ENCODE measurements at regions not wholly inside any gene's neighbourhood (a gene's known extent, or its start where the extent isn't known, plus 50 kb on each side); places are given as distances from the start of the nearest gene placed in this dataset.
A peak's percentile ranks its signal among the peaks of the same experiment; 100 is the strongest.

DNA sequence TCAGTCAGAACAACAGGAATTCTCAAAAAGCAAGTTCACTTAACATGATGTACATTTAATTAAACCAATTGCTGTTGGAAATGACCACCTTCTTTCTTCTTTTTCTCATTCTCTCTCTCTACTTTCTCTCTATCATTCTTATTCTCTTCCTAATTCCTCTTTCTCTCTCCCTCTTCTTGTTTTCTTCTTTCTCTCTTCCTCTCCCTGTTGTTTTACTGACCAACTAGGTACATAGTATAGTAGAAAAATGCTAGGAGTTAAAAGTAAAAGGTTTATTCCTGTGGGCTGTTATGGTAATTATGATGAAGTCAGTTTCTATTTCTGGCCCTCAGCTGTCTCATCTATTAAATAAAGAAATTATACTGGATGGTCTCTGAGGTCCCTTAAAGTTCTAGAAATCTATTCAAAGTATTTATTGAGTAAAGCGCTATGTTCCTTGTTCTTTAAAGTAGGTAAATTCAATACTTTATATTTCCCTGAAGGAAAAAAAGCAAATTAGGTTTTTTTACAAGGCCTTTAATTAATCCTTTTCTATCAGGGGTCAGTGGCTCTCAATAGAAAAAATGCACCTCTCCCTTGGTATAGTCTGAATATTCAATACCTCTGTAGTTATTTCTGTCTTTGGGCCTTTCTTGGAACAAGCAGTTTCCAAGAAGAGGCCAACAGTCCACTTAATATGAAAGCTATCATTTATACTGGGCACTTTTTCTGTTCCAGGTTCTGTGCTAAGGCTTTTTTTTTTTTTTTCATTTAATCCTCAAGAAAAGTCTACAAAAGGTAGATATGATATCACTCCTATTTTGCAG lies 102.3 kb upstream of the SLC30A5 start (continued):
- TF ChIP-seq, protein P1, sequence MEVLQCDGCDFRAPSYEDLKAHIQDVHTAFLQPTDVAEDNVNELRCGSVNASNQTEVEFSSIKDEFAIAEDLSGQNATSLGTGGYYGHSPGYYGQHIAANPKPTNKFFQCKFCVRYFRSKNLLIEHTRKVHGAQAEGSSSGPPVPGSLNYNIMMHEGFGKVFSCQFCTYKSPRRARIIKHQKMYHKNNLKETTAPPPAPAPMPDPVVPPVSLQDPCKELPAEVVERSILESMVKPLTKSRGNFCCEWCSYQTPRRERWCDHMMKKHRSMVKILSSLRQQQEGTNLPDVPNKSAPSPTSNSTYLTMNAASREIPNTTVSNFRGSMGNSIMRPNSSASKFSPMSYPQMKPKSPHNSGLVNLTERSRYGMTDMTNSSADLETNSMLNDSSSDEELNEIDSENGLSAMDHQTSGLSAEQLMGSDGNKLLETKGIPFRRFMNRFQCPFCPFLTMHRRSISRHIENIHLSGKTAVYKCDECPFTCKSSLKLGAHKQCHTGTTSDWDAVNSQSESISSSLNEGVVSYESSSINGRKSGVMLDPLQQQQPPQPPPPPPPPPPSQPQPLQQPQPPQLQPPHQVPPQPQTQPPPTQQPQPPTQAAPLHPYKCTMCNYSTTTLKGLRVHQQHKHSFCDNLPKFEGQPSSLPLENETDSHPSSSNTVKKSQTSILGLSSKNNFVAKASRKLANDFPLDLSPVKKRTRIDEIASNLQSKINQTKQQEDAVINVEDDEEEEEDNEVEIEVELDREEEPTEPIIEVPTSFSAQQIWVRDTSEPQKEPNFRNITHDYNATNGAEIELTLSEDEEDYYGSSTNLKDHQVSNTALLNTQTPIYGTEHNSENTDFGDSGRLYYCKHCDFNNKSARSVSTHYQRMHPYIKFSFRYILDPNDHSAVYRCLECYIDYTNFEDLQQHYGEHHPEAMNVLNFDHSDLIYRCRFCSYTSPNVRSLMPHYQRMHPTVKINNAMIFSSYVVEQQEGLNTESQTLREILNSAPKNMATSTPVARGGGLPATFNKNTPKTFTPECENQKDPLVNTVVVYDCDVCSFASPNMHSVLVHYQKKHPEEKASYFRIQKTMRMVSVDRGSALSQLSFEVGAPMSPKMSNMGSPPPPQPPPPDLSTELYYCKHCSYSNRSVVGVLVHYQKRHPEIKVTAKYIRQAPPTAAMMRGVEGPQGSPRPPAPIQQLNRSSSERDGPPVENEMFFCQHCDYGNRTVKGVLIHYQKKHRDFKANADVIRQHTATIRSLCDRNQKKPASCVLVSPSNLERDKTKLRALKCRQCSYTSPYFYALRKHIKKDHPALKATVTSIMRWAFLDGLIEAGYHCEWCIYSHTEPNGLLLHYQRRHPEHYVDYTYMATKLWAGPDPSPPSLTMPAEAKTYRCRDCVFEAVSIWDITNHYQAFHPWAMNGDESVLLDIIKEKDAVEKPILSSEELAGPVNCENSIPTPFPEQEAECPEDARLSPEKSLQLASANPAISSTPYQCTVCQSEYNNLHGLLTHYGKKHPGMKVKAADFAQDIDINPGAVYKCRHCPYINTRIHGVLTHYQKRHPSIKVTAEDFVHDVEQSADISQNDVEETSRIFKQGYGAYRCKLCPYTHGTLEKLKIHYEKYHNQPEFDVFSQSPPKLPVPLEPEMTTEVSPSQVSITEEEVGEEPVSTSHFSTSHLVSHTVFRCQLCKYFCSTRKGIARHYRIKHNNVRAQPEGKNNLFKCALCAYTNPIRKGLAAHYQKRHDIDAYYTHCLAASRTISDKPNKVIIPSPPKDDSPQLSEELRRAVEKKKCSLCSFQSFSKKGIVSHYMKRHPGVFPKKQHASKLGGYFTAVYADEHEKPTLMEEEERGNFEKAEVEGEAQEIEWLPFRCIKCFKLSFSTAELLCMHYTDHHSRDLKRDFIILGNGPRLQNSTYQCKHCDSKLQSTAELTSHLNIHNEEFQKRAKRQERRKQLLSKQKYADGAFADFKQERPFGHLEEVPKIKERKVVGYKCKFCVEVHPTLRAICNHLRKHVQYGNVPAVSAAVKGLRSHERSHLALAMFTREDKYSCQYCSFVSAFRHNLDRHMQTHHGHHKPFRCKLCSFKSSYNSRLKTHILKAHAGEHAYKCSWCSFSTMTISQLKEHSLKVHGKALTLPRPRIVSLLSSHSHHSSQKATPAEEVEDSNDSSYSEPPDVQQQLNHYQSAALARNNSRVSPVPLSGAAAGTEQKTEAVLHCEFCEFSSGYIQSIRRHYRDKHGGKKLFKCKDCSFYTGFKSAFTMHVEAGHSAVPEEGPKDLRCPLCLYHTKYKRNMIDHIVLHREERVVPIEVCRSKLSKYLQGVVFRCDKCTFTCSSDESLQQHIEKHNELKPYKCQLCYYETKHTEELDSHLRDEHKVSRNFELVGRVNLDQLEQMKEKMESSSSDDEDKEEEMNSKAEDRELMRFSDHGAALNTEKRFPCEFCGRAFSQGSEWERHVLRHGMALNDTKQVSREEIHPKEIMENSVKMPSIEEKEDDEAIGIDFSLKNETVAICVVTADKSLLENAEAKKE (CRISPR knock-in tag; IDR thresholded peaks at IDR 0.05) = no peak
- no peak for TF ChIP-seq POLR2AphosphoS5 (IDR thresholded peaks at IDR 0.05; ENCODE audit: low read depth)
- no peak for TF ChIP-seq CREB1 (CRISPR knock-in tag; IDR thresholded peaks at IDR 0.05; ENCODE audit: low read depth)
- TF ChIP-seq, protein P2, sequence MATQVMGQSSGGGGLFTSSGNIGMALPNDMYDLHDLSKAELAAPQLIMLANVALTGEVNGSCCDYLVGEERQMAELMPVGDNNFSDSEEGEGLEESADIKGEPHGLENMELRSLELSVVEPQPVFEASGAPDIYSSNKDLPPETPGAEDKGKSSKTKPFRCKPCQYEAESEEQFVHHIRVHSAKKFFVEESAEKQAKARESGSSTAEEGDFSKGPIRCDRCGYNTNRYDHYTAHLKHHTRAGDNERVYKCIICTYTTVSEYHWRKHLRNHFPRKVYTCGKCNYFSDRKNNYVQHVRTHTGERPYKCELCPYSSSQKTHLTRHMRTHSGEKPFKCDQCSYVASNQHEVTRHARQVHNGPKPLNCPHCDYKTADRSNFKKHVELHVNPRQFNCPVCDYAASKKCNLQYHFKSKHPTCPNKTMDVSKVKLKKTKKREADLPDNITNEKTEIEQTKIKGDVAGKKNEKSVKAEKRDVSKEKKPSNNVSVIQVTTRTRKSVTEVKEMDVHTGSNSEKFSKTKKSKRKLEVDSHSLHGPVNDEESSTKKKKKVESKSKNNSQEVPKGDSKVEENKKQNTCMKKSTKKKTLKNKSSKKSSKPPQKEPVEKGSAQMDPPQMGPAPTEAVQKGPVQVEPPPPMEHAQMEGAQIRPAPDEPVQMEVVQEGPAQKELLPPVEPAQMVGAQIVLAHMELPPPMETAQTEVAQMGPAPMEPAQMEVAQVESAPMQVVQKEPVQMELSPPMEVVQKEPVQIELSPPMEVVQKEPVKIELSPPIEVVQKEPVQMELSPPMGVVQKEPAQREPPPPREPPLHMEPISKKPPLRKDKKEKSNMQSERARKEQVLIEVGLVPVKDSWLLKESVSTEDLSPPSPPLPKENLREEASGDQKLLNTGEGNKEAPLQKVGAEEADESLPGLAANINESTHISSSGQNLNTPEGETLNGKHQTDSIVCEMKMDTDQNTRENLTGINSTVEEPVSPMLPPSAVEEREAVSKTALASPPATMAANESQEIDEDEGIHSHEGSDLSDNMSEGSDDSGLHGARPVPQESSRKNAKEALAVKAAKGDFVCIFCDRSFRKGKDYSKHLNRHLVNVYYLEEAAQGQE (IDR thresholded peaks at IDR 0.05; ENCODE audit: unreplicated experiment) = no peak

DNA sequence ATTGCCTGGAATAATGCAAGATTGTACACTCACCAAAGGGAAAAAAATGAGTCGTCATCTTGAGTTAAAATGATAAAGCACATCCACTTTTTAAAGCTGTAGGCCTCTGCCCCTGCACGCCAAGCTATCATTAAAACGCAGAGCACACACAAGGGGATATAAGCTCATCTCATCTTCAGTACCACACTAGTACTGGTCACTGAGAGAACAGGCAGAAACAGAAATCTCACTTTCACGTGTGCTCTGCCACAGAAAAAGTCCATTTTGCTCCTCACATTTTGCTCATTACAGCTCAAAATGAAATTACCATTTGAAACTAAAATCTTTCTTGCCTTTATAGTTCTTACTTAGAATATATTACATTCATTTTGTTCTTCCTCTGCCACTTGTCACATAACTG lies 99.2 kb upstream of the SLC30A5 start:
- Mint-ChIP-seq H3K27ac (no peak overlapping the region), H3K4me3 (no peak overlapping the region), H3K9me3 (no peaks in the 10 kb centered on the region), H3K27me3 (ENCODE audit: insufficient read depth, low read depth, poor library complexity) (no peaks in the 10 kb centered on the region), H3K36me3 (ENCODE audit: low read depth) (no peaks in the 10 kb centered on the region), H3K4me1 (no peaks in the 10 kb centered on the region)
- Histone ChIP-seq H3K27me3 (ENCODE audit: insufficient read depth) (no peaks in the 10 kb centered on the region), H3K4me1 (ENCODE audit: insufficient read depth) (no peaks in the 10 kb centered on the region), H3K4me3 (no peak overlapping the region), H4K20me1 (replicated peaks; ENCODE audit: insufficient read depth) (no peaks in the 10 kb centered on the region), H3K79me2 (replicated peaks; ENCODE audit: insufficient read depth) (no peaks in the 10 kb centered on the region), H2AFZ (peak overlapping the region; percentile 63; the same call in 1 of the 2 replicates), H3K36me3 (ENCODE audit: insufficient read depth) (no peaks in the 10 kb centered on the region), H3F3A (replicated peaks; ENCODE audit: low read depth) (no peaks in the 10 kb centered on the region), H3K4me2 (no peak overlapping the region), H3K9me2 (ENCODE audit: insufficient read depth) (peaks cover 15% of the 10 kb centered on the region; the same call in 1 of the 2 replicates), H3K27ac (ENCODE audit: low read depth) (no peak overlapping the region)
- DNase-seq (ENCODE audit: low spot score) = no peak
- TF ChIP-seq EZH2 (IDR thresholded peaks at IDR 0.05; ENCODE audit: low read depth, unreplicated experiment) (no peak), ZNF331 (CRISPR knock-in tag; IDR thresholded peaks at IDR 0.05; ENCODE audit: low read depth) (no peak), ZNF114 (CRISPR knock-in tag; IDR thresholded peaks at IDR 0.05) (no peak), CREB1 (CRISPR knock-in tag; IDR thresholded peaks at IDR 0.05; ENCODE audit: low read depth) (no peak), NANOG (IDR thresholded peaks at IDR 0.05; ENCODE audit: borderline replicate concordance) (no peak), JUNB (IDR thresholded peaks at IDR 0.05; ENCODE audit: unreplicated experiment) (no peak), STAT1 (IDR thresholded peaks at IDR 0.05; ENCODE audit: unreplicated experiment) (no peak), POLR2AphosphoS5 (IDR thresholded peaks at IDR 0.05; ENCODE audit: low read depth) (no peak)
- TF ChIP-seq, protein P3, sequence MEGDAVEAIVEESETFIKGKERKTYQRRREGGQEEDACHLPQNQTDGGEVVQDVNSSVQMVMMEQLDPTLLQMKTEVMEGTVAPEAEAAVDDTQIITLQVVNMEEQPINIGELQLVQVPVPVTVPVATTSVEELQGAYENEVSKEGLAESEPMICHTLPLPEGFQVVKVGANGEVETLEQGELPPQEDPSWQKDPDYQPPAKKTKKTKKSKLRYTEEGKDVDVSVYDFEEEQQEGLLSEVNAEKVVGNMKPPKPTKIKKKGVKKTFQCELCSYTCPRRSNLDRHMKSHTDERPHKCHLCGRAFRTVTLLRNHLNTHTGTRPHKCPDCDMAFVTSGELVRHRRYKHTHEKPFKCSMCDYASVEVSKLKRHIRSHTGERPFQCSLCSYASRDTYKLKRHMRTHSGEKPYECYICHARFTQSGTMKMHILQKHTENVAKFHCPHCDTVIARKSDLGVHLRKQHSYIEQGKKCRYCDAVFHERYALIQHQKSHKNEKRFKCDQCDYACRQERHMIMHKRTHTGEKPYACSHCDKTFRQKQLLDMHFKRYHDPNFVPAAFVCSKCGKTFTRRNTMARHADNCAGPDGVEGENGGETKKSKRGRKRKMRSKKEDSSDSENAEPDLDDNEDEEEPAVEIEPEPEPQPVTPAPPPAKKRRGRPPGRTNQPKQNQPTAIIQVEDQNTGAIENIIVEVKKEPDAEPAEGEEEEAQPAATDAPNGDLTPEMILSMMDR (conservative IDR thresholded peaks at IDR 0.05; ENCODE audit: low read depth in 2 of 2) = no peak
- TF ChIP-seq, protein P4, sequence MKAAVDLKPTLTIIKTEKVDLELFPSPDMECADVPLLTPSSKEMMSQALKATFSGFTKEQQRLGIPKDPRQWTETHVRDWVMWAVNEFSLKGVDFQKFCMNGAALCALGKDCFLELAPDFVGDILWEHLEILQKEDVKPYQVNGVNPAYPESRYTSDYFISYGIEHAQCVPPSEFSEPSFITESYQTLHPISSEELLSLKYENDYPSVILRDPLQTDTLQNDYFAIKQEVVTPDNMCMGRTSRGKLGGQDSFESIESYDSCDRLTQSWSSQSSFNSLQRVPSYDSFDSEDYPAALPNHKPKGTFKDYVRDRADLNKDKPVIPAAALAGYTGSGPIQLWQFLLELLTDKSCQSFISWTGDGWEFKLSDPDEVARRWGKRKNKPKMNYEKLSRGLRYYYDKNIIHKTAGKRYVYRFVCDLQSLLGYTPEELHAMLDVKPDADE (IDR thresholded peaks at IDR 0.05) = no peak
- ATAC-seq = no peak

All from GM23338 (cell line).